GM18861 (cell line): ENCODE measurements at regions not wholly inside any gene's neighbourhood (a gene's known extent, or its start where the extent isn't known, plus 50 kb on each side); places are given as distances from the start of the nearest gene placed in this dataset.
"Not testable (repeated sequence)": the region's sequence is repeated elsewhere in the genome, so short reads cannot be mapped to it uniquely, and the experiment has no call there.

Experiments used
- ATAC-seq: cut with Tn5 transposase; IDR thresholded peaks from one replicate; pipeline ENCODE4 v1.9.1; 2021; ENCODE audit not compliant: unreplicated experiment

- no peak for ATAC-seq
Measured at GRCh38 chr4:26039639-26040359, 125.8 kb downstream of the SMIM20 start.

- no peak for ATAC-seq
Measured at GRCh38 chr4:26044524-26044923, 130.5 kb downstream of the SMIM20 start.

- no peak for ATAC-seq
Measured at GRCh38 chr4:26044983-26045382, 131.0 kb downstream of the SMIM20 start.

DNA sequence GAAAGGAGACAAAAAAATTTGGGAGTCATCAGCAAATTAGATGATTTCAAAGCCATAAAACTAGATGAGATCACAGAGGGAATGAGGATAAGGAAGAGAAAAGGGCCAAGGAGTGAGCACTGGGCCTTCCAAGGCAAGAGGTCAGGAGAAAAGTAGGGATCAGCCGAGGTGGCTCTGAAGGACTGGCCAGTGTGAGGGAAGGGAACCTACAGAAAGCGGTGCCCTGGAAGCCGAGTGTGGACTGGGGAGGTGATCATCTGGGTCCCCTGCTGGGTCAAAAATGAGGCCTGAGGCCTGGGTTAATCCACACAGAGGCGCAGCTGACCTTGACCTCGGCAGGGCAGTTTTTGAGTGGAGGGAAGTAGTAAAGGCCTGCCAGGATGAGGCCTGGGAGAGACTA, 133.8 kb downstream of the SMIM20 start:
- no peak for ATAC-seq

GRCh38 chr4:26048378-26048882, 134.4 kb downstream of the SMIM20 start:
- no peak for ATAC-seq

GRCh38 chr4:26048950-26049349, 134.9 kb downstream of the SMIM20 start:
- no peak for ATAC-seq

- ATAC-seq = no peak
Measured at GRCh38 chr4:26049447-26049846, 135.4 kb downstream of the SMIM20 start.

GRCh38 chr4:26050212-26050643, 136.2 kb downstream of the SMIM20 start:
- ATAC-seq = no peak

- no peak for ATAC-seq
Measured at GRCh38 chr4:26050671-26051070, 136.7 kb downstream of the SMIM20 start.

- ATAC-seq = no peak
Measured at GRCh38 chr4:26051240-26051639, 137.2 kb downstream of the SMIM20 start.

- ATAC-seq = no peak
Measured at GRCh38 chr4:26052663-26053541, 138.9 kb downstream of the SMIM20 start.

DNA sequence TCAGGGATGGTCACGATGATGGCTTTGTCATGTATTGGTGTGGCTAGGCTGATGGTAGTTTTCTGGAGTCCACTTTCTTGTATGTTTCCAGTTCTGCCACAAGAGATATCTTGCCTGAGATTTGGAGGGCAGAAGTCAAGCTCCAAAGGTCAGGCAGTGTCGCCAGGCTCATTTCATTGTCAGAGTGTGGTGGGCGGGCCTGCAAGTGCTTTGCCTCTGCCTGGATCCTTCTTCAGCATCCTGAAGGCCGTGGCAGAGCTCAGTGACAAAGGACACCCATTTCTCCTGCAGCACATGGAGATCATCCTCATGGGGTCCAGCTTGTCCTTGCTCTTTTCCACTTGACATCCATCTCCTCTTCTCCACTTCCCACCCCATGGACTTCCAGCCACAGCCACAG, 139.7 kb downstream of the SMIM20 start:
- no peak for ATAC-seq

DNA sequence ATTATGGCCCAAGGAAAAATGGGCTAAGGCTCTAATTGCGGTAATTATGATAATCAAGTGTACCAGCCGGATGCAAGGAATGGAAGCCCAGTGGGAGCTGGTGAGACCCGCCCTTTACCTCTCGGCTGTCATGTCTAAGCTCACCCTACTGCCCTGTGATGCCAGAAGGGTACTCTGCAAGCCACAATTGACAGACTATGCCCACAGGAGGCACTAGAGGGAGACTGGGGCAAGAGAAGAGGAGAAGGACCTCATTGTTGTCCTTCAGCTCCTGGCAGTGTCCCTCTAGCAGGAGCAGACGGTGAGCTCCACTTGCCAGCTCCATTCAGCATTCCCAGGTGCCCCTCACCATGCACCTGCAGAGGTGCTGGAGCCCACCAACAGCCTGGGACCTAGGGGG, 141.8 kb downstream of the SMIM20 start:
- ATAC-seq = no peak

DNA sequence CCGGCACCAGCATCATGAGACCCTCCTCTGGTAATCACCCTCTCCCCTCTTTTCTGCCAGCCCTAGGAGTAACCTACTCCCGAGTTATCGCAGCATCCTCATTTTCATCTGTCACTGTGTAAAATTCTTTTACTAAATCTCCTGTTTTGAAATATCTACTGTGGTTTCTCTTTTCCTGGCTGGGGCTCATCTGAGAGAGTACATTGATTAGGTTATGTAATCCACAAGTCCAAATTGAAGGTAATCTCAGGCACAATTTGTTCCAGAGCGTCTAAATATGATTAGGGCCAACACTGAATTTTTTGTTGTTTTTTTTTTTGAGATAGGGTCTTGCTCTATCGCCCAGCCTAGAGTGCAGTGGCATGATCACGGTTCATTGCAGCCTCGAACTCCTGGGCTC, 142.4 kb downstream of the SMIM20 start:
- ATAC-seq = no peak

GRCh38 chr4:26057839-26058238, 143.8 kb downstream of the SMIM20 start:
- not testable (repeated sequence) for ATAC-seq

DNA sequence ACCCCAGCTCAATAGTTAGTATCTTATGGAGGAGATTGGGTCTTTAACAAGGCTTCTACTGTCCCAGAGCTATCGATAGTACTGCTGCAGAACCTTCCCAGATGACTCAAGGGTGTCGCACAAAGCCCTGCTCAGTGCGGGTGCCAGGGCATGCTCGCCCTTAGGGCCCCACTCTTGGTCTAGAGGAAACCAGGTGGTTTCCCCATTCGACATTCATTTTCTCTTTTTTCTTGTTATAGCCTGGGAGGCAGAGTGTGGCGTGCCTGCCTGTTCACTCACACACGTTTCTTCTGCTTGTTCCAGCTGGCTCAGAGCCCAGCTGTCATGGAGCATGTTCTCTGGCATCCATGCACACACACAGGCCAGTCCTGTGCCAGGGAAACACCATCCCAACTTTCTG, 144.5 kb downstream of the SMIM20 start:
- no peak for ATAC-seq

DNA sequence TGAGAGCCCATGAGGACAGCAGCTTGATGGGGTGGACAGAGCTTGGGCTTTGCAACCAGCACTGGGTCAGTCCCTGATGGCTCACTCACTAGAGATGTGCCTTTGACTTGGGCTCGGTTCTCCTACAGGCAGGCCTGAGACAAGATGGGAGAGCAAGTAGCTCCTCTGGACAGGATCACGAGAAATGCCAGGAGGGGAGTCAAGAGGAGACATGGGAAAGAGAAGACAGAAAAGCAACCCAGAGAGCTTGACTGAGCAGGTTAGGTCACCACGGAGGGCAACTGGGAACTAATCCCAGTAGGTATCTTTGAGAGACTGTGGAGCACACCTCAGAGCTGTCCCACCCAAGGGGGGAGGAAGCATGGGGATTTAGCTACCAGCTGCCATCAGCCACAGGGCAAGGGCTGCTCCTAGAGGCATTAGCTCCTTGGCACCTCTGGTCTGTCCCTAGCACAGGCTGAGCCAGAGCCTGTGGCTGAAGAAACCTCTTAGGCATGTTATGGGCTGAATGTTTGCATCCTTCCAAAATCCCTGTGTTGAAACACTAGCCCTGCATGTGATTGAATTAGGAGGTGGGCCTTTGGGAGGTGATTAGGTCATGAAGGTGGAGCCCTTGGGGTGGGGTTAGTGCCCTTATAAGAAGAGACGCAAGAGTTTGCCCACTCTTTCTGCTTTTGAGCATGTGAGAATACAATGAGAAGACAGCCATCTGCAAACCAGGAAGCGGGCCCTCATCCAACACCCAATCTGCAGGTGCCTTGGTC, 145.6 kb downstream of the SMIM20 start:
- no peak for ATAC-seq

DNA sequence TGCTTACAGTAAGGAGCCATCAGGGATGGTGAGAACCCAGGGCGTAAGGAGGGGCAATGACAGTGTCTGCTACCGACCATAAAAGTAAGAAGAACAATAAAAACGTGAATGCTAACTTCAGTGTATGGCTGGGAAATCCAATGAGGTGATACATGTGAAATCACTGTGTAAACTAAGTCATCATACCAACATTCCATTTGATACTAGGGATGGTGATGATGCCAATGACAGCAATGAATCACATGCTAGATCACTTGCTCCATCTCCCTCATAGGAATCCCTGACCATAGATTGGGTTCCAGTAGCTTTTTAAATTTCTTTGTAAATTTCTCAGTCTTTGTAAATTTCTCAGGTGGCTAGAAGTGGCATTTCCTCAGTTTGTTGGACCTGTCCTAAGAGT, 146.3 kb downstream of the SMIM20 start:
- no peak for ATAC-seq

GRCh38 chr4:26061248-26061986, 147.4 kb downstream of the SMIM20 start:
- peak; percentile 86 for ATAC-seq

GRCh38 chr4:26062215-26062614, 148.2 kb downstream of the SMIM20 start:
- no peak for ATAC-seq

DNA sequence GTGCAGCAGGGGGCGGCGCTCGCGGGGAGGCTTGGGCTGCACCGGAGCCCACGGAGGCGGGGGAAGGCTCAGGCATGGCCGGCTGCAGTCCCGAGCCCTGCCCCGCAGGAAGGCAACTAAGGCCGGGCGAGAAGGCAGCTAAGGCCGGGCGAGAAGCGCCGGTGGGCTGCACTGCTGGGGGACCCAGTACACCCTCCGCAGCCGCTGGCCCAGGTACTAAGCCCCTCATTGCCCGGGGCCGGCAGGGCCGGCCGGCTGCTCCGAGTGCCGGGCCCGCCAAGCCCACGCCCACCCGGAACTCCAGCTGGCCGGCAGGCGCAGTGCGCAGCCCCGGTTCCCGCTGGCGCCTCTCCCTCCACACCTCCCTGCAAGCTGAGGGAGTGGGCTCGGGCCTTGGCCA, 150.0 kb downstream of the SMIM20 start:
- ATAC-seq = not testable (repeated sequence)
